ENCODE measurements at regions not wholly inside any gene's neighbourhood (a gene's known extent, or its start where the extent isn't known, plus 50 kb on each side); places are given as distances from the start of the nearest gene placed in this dataset.

DNA sequence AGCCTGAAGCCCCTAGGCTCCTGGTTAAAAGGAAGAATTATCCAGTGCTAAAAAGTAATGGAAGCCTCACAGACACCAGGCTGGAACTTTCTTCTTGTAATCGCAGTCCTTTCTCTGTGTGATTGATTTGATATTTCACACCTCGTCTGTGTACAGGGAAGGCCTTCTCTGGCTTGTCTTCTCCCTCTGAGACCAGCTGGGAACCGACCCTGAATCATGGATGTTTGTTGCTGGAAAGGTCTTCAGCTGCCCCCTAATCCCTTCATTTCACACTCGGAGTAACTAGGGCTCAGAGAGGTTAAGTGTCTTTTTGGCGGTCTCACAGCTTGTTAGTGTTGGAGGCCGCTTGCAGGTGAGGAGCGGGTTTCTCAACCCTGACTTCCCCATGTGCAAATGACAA is 500.2 kb upstream of the CDH4 start:
- ATAC-seq (ENCODE audit: poor library complexity): no peak
- no peaks in the 10 kb centered on the region for H3K36me3 ChIP-seq (ENCODE audit: insufficient read depth, low read length)
- TF ChIP-seq, protein P1, sequence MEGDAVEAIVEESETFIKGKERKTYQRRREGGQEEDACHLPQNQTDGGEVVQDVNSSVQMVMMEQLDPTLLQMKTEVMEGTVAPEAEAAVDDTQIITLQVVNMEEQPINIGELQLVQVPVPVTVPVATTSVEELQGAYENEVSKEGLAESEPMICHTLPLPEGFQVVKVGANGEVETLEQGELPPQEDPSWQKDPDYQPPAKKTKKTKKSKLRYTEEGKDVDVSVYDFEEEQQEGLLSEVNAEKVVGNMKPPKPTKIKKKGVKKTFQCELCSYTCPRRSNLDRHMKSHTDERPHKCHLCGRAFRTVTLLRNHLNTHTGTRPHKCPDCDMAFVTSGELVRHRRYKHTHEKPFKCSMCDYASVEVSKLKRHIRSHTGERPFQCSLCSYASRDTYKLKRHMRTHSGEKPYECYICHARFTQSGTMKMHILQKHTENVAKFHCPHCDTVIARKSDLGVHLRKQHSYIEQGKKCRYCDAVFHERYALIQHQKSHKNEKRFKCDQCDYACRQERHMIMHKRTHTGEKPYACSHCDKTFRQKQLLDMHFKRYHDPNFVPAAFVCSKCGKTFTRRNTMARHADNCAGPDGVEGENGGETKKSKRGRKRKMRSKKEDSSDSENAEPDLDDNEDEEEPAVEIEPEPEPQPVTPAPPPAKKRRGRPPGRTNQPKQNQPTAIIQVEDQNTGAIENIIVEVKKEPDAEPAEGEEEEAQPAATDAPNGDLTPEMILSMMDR (IDR thresholded peaks at IDR 0.05): no peak
- CTCF ChIA-PET: no interaction called here
- no peaks in the 10 kb centered on the region for H3K36me3 Mint-ChIP-seq (ENCODE audit: low read depth)
- H3K9me3 Mint-ChIP-seq: peaks cover 2% of the 10 kb centered on the region
- no peak overlapping the region for H3K4me3 ChIP-seq (ENCODE audit: low read length)
- intact Hi-C loops (cut with DNase I, micrococcal nuclease): no loop called here
- H3K4me1 Mint-ChIP-seq (ENCODE audit: low read depth): no peaks in the 10 kb centered on the region
- no peaks in the 10 kb centered on the region for H3K4me1 ChIP-seq (ENCODE audit: insufficient read depth, low read length)
- peaks cover 0 to 9% of the 10 kb centered on the region in 2 experiments for H3K9me3 ChIP-seq (ENCODE audit: control insufficient read depth in 1 of 2, insufficient read depth in 1 of 2, low read length in 2 of 2)
- H3K27ac ChIP-seq (ENCODE audit: low read depth in 1 of 2, low read length in 2 of 2): no peak overlapping the region
- no peak overlapping the region for H3K4me3 Mint-ChIP-seq
- DNase-seq: no peak
- no peaks in the 10 kb centered on the region for H3K27me3 ChIP-seq (ENCODE audit: control insufficient read depth in 1 of 2, insufficient read depth in 2 of 2, low read length in 2 of 2)
- POLR2A ChIA-PET: no interaction called here
- peaks cover 4% of the 10 kb centered on the region for H3K27me3 Mint-ChIP-seq
- H3K27ac Mint-ChIP-seq: no peak overlapping the region

DNA sequence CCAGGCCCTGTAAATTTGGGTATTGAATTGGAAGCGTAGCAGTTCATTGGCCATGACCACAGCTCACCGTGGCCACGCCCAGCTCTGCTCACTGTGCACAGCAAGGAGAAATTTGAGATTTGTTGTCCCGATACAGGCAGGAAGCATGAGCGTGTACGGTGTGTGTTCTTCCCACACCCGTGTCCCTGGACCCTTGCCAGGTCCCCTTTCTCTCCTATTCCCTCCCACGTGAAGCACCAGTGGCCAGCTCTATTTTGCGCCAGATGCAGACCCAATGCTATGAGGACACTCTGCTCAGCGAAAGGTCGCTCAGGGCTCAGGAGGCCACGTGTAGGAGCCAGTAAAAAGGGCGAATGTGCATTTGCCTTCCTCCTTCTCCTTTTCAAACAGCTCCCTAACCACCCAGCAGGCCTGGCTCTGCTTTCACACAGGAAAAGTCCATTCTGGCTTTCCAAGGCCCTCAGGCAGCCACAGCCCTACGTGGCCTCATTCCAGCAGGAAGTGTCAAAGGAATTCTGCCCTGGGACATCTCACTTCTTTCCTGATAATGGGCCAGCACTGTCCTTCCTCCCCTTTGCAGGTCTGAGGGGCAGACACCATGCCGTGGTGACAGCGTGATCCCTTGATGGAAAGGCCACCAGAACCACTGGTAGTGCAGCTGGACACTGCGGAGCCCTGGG is 499.2 kb upstream of the CDH4 start:
- no peak overlapping the region for H3K4me3 ChIP-seq (ENCODE audit: low read length)
- H3K27me3 ChIP-seq (ENCODE audit: control insufficient read depth in 1 of 2, insufficient read depth in 2 of 2, low read length in 2 of 2): no peaks in the 10 kb centered on the region
- no peak for ATAC-seq (ENCODE audit: poor library complexity)
- H3K4me1 Mint-ChIP-seq (ENCODE audit: low read depth): no peaks in the 10 kb centered on the region
- H3K9me3 Mint-ChIP-seq: peaks cover 2% of the 10 kb centered on the region
- peaks cover 0 to 9% of the 10 kb centered on the region in 2 experiments for H3K9me3 ChIP-seq (ENCODE audit: control insufficient read depth in 1 of 2, insufficient read depth in 1 of 2, low read length in 2 of 2)
- POLR2A ChIA-PET: no interaction called here
- no peaks in the 10 kb centered on the region for H3K36me3 Mint-ChIP-seq (ENCODE audit: low read depth)
- H3K27ac ChIP-seq (ENCODE audit: low read depth in 1 of 2, low read length in 2 of 2): no peak overlapping the region
- CTCF ChIA-PET: no interaction called here
- peaks cover 5% of the 10 kb centered on the region for H3K27me3 Mint-ChIP-seq
- intact Hi-C loops (cut with DNase I, micrococcal nuclease): no loop called here
- H3K4me3 Mint-ChIP-seq: no peak overlapping the region
- TF ChIP-seq, protein P1 (IDR thresholded peaks at IDR 0.05): no peak
- no peak overlapping the region for H3K27ac Mint-ChIP-seq
- DNase-seq: no peak
- no peaks in the 10 kb centered on the region for H3K36me3 ChIP-seq (ENCODE audit: insufficient read depth, low read length)
- H3K4me1 ChIP-seq (ENCODE audit: insufficient read depth, low read length): no peaks in the 10 kb centered on the region

DNA sequence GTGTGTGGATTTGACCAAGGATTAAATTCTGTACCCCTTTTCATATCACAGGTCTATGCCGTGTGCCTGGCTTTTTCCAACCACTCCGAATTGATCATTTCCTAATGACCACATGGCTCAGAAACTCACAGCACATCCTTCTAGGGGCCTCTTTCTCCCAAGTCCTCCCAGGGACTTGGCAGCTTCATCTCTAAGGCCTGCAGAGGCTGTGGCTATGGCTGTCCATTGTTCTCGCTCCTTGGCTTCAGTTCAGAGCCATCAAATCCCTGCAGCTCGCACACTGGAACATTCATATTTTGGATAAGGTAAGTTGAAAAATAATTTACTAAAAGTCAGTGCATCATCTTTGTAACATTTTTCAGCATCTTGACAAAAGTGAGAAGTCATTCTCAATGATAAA is 497.2 kb upstream of the CDH4 start:
- Histone ChIP-seq H3K4me1 (ENCODE audit: insufficient read depth, low read length) (no peaks in the 10 kb centered on the region), H3K27me3 (ENCODE audit: control insufficient read depth in 1 of 2, insufficient read depth in 2 of 2, low read length in 2 of 2) (no peaks in the 10 kb centered on the region), H3K36me3 (ENCODE audit: insufficient read depth, low read length) (no peaks in the 10 kb centered on the region), H3K9me3 (ENCODE audit: control insufficient read depth in 1 of 2, insufficient read depth in 1 of 2, low read length in 2 of 2) (peaks cover 0 to 9% of the 10 kb centered on the region in 2 experiments), H3K27ac (ENCODE audit: low read depth in 1 of 2, low read length in 2 of 2) (no peak overlapping the region), H3K4me3 (ENCODE audit: low read length) (no peak overlapping the region)
- intact Hi-C loops (cut with DNase I, micrococcal nuclease): no loop called here
- Mint-ChIP-seq H3K36me3 (ENCODE audit: low read depth) (no peaks in the 10 kb centered on the region), H3K4me3 (no peak overlapping the region), H3K27ac (no peak overlapping the region), H3K27me3 (peaks cover 5% of the 10 kb centered on the region), H3K9me3 (peaks cover 2% of the 10 kb centered on the region), H3K4me1 (ENCODE audit: low read depth) (no peaks in the 10 kb centered on the region)
- ATAC-seq (ENCODE audit: poor library complexity) (no peak), DNase-seq (no peak)
- ChIA-PET POLR2A (no interaction called here), CTCF (no interaction called here)
- TF ChIP-seq, protein P1 (IDR thresholded peaks at IDR 0.05): no peak

All from CD4-positive, alpha-beta T cell (primary cell).